ENCODE measurements at regions not wholly inside any gene's neighbourhood (a gene's known extent, or its start where the extent isn't known, plus 50 kb on each side); places are given as distances from the start of the nearest gene placed in this dataset.

- TF ChIP-seq, protein P1, sequence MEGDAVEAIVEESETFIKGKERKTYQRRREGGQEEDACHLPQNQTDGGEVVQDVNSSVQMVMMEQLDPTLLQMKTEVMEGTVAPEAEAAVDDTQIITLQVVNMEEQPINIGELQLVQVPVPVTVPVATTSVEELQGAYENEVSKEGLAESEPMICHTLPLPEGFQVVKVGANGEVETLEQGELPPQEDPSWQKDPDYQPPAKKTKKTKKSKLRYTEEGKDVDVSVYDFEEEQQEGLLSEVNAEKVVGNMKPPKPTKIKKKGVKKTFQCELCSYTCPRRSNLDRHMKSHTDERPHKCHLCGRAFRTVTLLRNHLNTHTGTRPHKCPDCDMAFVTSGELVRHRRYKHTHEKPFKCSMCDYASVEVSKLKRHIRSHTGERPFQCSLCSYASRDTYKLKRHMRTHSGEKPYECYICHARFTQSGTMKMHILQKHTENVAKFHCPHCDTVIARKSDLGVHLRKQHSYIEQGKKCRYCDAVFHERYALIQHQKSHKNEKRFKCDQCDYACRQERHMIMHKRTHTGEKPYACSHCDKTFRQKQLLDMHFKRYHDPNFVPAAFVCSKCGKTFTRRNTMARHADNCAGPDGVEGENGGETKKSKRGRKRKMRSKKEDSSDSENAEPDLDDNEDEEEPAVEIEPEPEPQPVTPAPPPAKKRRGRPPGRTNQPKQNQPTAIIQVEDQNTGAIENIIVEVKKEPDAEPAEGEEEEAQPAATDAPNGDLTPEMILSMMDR (IDR thresholded peaks at IDR 0.05; ENCODE audit: poor library complexity): no peak
- TF ChIP-seq EZH2 (IDR thresholded peaks at IDR 0.05; ENCODE audit: borderline replicate concordance): no peak
Measured at GRCh38 chr4:101500742-101501141, 153.4 kb upstream of the PPP3CA start.
